HCT116 (cell line): ENCODE measurements at regions not wholly inside any gene's neighbourhood (a gene's known extent, or its start where the extent isn't known, plus 50 kb on each side); places are given as distances from the start of the nearest gene placed in this dataset.

Source experiments
- CBX3 ChIP-seq: IDR thresholded peaks from 2 replicates; pipeline ENCODE4 v1.6.1; 2012; ENCODE audit warnings: low read depth
- CEBPB ChIP-seq: IDR thresholded peaks from 2 replicates; pipeline ENCODE4 v1.6.1; 2012; ENCODE audit warnings: low read depth
- EGR1 ChIP-seq: IDR thresholded peaks from 2 replicates; pipeline ENCODE4 v1.6.1; 2012; ENCODE audit warnings: low read depth
- ELF1 ChIP-seq: IDR thresholded peaks from 2 replicates; pipeline ENCODE4 v1.6.1; 2012; ENCODE audit warnings: low read depth, borderline replicate concordance
- EZH2 ChIP-seq: fragments of 200-600 bp; sonication (generic); IDR thresholded peaks from 2 replicates; pipeline ENCODE4 v1.6.1; 2017; ENCODE audit warnings: antibody characterized with exemption, mixed run types
- EZH2phosphoT487 ChIP-seq: fragments of 200-600 bp; IDR thresholded peaks from 2 replicates; pipeline ENCODE4 v1.6.1; 2018; ENCODE audit warnings: antibody characterized with exemption, borderline replicate concordance
- POLR2A ChIP-seq: IDR thresholded peaks from 2 replicates; pipeline ENCODE4 v1.7.0; 2011; ENCODE audit warnings: borderline replicate concordance; ENCODE audit not compliant: insufficient read depth, insufficient read length; ENCODE audit errors: extremely low read depth
- POLR2AphosphoS5 ChIP-seq: IDR thresholded peaks from 2 replicates; pipeline ENCODE4 v1.6.1; 2011; ENCODE audit warnings: mild to moderate bottlenecking, low read depth, low read length, moderate library complexity
- REST ChIP-seq: IDR thresholded peaks from 2 replicates; pipeline ENCODE4 v1.6.1; 2012; ENCODE audit warnings: low read depth
- SRF ChIP-seq: IDR thresholded peaks from 2 replicates; pipeline ENCODE4 v1.6.1; 2012; ENCODE audit warnings: low read depth
- TCF7L2 ChIP-seq: IDR thresholded peaks from 2 replicates; pipeline ENCODE4 v1.7.0; 2011; ENCODE audit warnings: borderline replicate concordance, inconsistent platforms; ENCODE audit not compliant: insufficient read depth, insufficient read length; ENCODE audit errors: extremely low read depth
- YY1 ChIP-seq: IDR thresholded peaks from 2 replicates; pipeline ENCODE4 v1.6.1; 2011; ENCODE audit warnings: low read length, low read depth, moderate library complexity, mild to moderate bottlenecking; ENCODE audit not compliant: insufficient replicate concordance; ENCODE audit errors: extremely low read depth
- TF ChIP-seq, protein P1 (sequence below), 3 experiments: fragments of 200-600 bp in 1 of 3; sonication (generic) in 1 of 3; IDR thresholded peaks in 2 of 3; conservative IDR thresholded peaks in 1 of 3; 2 replicates each; pipeline ENCODE4 v1.5.1; 2012 to 2017; ENCODE audit warnings: low read depth in 2 of 3, low read length in 2 of 3, antibody characterized with exemption in 1 of 3, borderline replicate concordance in 1 of 3, control low read depth in 1 of 3, mild to moderate bottlenecking in 1 of 3, mixed read lengths in 1 of 3, mixed run types in 1 of 3, moderate library complexity in 1 of 3; ENCODE audit not compliant: insufficient read depth in 1 of 3

- TF ChIP-seq, protein P1, sequence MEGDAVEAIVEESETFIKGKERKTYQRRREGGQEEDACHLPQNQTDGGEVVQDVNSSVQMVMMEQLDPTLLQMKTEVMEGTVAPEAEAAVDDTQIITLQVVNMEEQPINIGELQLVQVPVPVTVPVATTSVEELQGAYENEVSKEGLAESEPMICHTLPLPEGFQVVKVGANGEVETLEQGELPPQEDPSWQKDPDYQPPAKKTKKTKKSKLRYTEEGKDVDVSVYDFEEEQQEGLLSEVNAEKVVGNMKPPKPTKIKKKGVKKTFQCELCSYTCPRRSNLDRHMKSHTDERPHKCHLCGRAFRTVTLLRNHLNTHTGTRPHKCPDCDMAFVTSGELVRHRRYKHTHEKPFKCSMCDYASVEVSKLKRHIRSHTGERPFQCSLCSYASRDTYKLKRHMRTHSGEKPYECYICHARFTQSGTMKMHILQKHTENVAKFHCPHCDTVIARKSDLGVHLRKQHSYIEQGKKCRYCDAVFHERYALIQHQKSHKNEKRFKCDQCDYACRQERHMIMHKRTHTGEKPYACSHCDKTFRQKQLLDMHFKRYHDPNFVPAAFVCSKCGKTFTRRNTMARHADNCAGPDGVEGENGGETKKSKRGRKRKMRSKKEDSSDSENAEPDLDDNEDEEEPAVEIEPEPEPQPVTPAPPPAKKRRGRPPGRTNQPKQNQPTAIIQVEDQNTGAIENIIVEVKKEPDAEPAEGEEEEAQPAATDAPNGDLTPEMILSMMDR (IDR thresholded peaks at IDR 0.05 in 2 of 3, conservative IDR thresholded peaks at IDR 0.05 in 1 of 3; ENCODE audit: borderline replicate concordance in 1 of 3, insufficient read depth in 1 of 3, low read depth in 2 of 3, low read length in 2 of 3), result no peak
- TF ChIP-seq EZH2phosphoT487 (no peak), POLR2A (no peak), TCF7L2 (no peak), EZH2 (no peak), POLR2AphosphoS5 (no peak), CEBPB (no peak), ELF1 (no peak), EGR1 (no peak), SRF (no peak), REST (no peak), YY1 (no peak), CBX3 (no peak)
Observed at GRCh38 chr12:77372494-77372893, 307.1 kb upstream of the E2F7 start.
